Smooth muscle cell (in vitro differentiated cells): ENCODE measurements at regions not wholly inside any gene's neighbourhood (a gene's known extent, or its start where the extent isn't known, plus 50 kb on each side); places are given as distances from the start of the nearest gene placed in this dataset.

Experiments
- DNase-seq: peaks from one replicate; lab custom pipeline; 2025; ENCODE audit not compliant: unreplicated experiment; lab: John Stamatoyannopoulos, UW
- H2AFZ ChIP-seq: fragments of 200-600 bp; sonication (generic); 2 replicates; pipeline ENCODE4 v1.6.0; 2016; ENCODE audit warnings: antibody characterized with exemption, low read depth, mild to moderate bottlenecking
- H3F3A ChIP-seq: fragments of 200-600 bp; sonication (generic); 2 replicates; pipeline ENCODE4 v1.6.0; 2017; ENCODE audit warnings: antibody characterized with exemption, low read depth
- H3K27ac ChIP-seq: fragments of 200-600 bp; sonication (generic); 2 replicates; pipeline ENCODE4 v1.5.1; 2016; ENCODE audit warnings: low read depth, mild to moderate bottlenecking
- H3K27me3 ChIP-seq: fragments of 200-600 bp; sonication (generic); 2 replicates; pipeline ENCODE4 v1.6.1; 2016; ENCODE audit warnings: low read depth, mild to moderate bottlenecking
- H3K36me3 ChIP-seq: fragments of 200-600 bp; sonication (generic); 2 replicates; pipeline ENCODE4 v1.5.1; 2016; ENCODE audit warnings: low read depth
- H3K4me1 ChIP-seq: fragments of 200-600 bp; sonication (generic); 2 replicates; pipeline ENCODE4 v1.5.1; 2016; ENCODE audit warnings: low read depth
- H3K4me2 ChIP-seq: fragments of 200-600 bp; sonication (generic); 2 replicates; pipeline ENCODE4 v1.6.0; 2016; ENCODE audit warnings: mild to moderate bottlenecking
- H3K4me3 ChIP-seq: fragments of 200-600 bp; sonication (generic); 2 replicates; pipeline ENCODE4 v1.5.1; 2016; ENCODE audit warnings: mild to moderate bottlenecking
- H3K79me2 ChIP-seq: fragments of 200-600 bp; sonication (generic); 2 replicates; pipeline ENCODE4 v1.6.0; 2016; ENCODE audit warnings: low read depth, mild to moderate bottlenecking
- H3K9ac ChIP-seq: fragments of 200-600 bp; sonication (generic); 2 replicates; pipeline ENCODE4 v1.6.0; 2016; ENCODE audit warnings: low read depth
- H3K9me3 ChIP-seq: fragments of 200-600 bp; sonication (generic); replicated peaks from 2 replicates; pipeline ENCODE4 v1.5.1; 2016; ENCODE audit warnings: low read depth
- H4K20me1 ChIP-seq: fragments of 200-600 bp; sonication (generic); 2 replicates; pipeline ENCODE4 v1.6.0; 2016; ENCODE audit warnings: low read depth
- CTCF ChIP-seq: fragments of 200-600 bp; sonication (generic); IDR thresholded peaks from 2 replicates; pipeline ENCODE4 v1.5.1; 2017; ENCODE audit warnings: borderline replicate concordance, mild to moderate bottlenecking, antibody characterized with exemption; ENCODE audit not compliant: insufficient read depth, poor library complexity, severe bottlenecking
- WGBS: methylation state at CpG from one replicate; pipeline ENCODE4 v1.1.7; 2016; ENCODE audit warnings: low lambda C conversion rate; 5-methylcytosine and 5-hydroxymethylcytosine counted together

- Histone ChIP-seq H3K79me2 (no peaks in the 10 kb centered on the region), H2AFZ (no peak overlapping the region), H3K27me3 (no peaks in the 10 kb centered on the region), H4K20me1 (no peaks in the 10 kb centered on the region), H3K27ac (no peak overlapping the region), H3K9me3 (no peaks in the 10 kb centered on the region), H3K4me3 (no peak overlapping the region), H3K4me2 (no peak overlapping the region), H3F3A (no peaks in the 10 kb centered on the region), H3K4me1 (no peaks in the 10 kb centered on the region), H3K9ac (no peak overlapping the region), H3K36me3 (no peaks in the 10 kb centered on the region)
- WGBS, result 87% methylated on average over 5 of the region's 5 CpGs
- no peak for TF ChIP-seq CTCF
- no peak for DNase-seq
These were observed 600.9 kb downstream of the MID1IP1 start for GRCh38 chrX:39402158-39402557.

GRCh38 chrX:39406799-39407198, 605.5 kb downstream of the MID1IP1 start:
- Histone ChIP-seq H3K4me3 (no peak overlapping the region), H3K79me2 (no peaks in the 10 kb centered on the region), H3K27ac (no peak overlapping the region), H3K4me1 (no peaks in the 10 kb centered on the region), H3K27me3 (no peaks in the 10 kb centered on the region), H2AFZ (no peak overlapping the region), H3K9me3 (no peaks in the 10 kb centered on the region), H3K9ac (no peak overlapping the region), H3K36me3 (no peaks in the 10 kb centered on the region), H3F3A (no peaks in the 10 kb centered on the region), H4K20me1 (no peaks in the 10 kb centered on the region), H3K4me2 (no peak overlapping the region)
- DNase-seq, result no peak
- no peak for TF ChIP-seq CTCF
- WGBS, result 68% methylated on average over 2 of the region's 2 CpGs

GRCh38 chrX:39409246-39409917, 608.1 kb downstream of the MID1IP1 start:
- H3F3A ChIP-seq, result no peaks in the 10 kb centered on the region
- no peak overlapping the region for H3K27ac ChIP-seq
- 87% methylated on average over 6 of the region's 6 CpGs for WGBS
- TF ChIP-seq CTCF, result no peak
- DNase-seq, result no peak
- no peaks in the 10 kb centered on the region for H3K36me3 ChIP-seq
- no peaks in the 10 kb centered on the region for H4K20me1 ChIP-seq
- H3K79me2 ChIP-seq, result no peaks in the 10 kb centered on the region
- H3K4me3 ChIP-seq, result no peak overlapping the region
- H3K9me3 ChIP-seq, result no peaks in the 10 kb centered on the region
- H3K4me1 ChIP-seq, result no peaks in the 10 kb centered on the region
- no peaks in the 10 kb centered on the region for H3K27me3 ChIP-seq
- H3K9ac ChIP-seq, result no peak overlapping the region
- H3K4me2 ChIP-seq, result no peak overlapping the region
- H2AFZ ChIP-seq, result no peak overlapping the region

GRCh38 chrX:39414290-39414854, 613.1 kb downstream of the MID1IP1 start:
- 71% methylated on average over 5 of the region's 5 CpGs for WGBS
- no peak overlapping the region for H3K4me3 ChIP-seq
- H3F3A ChIP-seq, result no peaks in the 10 kb centered on the region
- H2AFZ ChIP-seq, result no peak overlapping the region
- no peak overlapping the region for H3K4me2 ChIP-seq
- no peaks in the 10 kb centered on the region for H3K36me3 ChIP-seq
- H4K20me1 ChIP-seq, result no peaks in the 10 kb centered on the region
- no peak for DNase-seq
- no peaks in the 10 kb centered on the region for H3K79me2 ChIP-seq
- H3K27me3 ChIP-seq, result no peaks in the 10 kb centered on the region
- TF ChIP-seq CTCF, result no peak
- H3K27ac ChIP-seq, result no peak overlapping the region
- H3K9ac ChIP-seq, result no peak overlapping the region
- H3K9me3 ChIP-seq, result no peaks in the 10 kb centered on the region
- no peaks in the 10 kb centered on the region for H3K4me1 ChIP-seq
